CD4-positive, alpha-beta T cell treated with Interleukin-15 for 1 hour (primary cell): ENCODE measurements at regions not wholly inside any gene's neighbourhood (a gene's known extent, or its start where the extent isn't known, plus 50 kb on each side); places are given as distances from the start of the nearest gene placed in this dataset.
A peak's percentile ranks its signal among the peaks of the same experiment; 100 is the strongest.
"Not testable (repeated sequence)": the region's sequence is repeated elsewhere in the genome, so short reads cannot be mapped to it uniquely, and the experiment has no call there.

Source experiments
- DNase-seq: peaks from one replicate; pipeline ENCODE4 v3.0.0-alpha.2; 2020

- no peak for DNase-seq
These were observed 214.8 kb upstream of the KLF14 start for GRCh38 chr7:130948822-130949221.

GRCh38 chr7:130949550-130949949 lies 215.5 kb upstream of the KLF14 start:
- no peak for DNase-seq

- DNase-seq: no peak
These were observed 216.0 kb upstream of the KLF14 start for GRCh38 chr7:130950054-130950453.

- no peak for DNase-seq
These were observed 216.7 kb upstream of the KLF14 start for GRCh38 chr7:130950741-130951140.

GRCh38 chr7:130951303-130951975 lies 217.4 kb upstream of the KLF14 start:
- DNase-seq: peak; percentile 35

GRCh38 chr7:130951976-130952876 lies 218.2 kb upstream of the KLF14 start:
- DNase-seq: no peak

GRCh38 chr7:130953196-130953595 lies 219.2 kb upstream of the KLF14 start:
- DNase-seq: no peak

- DNase-seq: no peak
These were observed 221.0 kb upstream of the KLF14 start for GRCh38 chr7:130954918-130955564.

GRCh38 chr7:130955565-130955919 lies 221.5 kb upstream of the KLF14 start:
- DNase-seq: no peak

GRCh38 chr7:130956417-130957136 lies 222.6 kb upstream of the KLF14 start:
- DNase-seq: no peak

GRCh38 chr7:130957137-130957513 lies 223.1 kb upstream of the KLF14 start:
- DNase-seq: peak; percentile 55

- DNase-seq: not testable (repeated sequence)
These were observed 223.9 kb upstream of the KLF14 start for GRCh38 chr7:130957722-130958435.

- no peak for DNase-seq
These were observed 224.8 kb upstream of the KLF14 start for GRCh38 chr7:130958846-130959245.

- DNase-seq: no peak
These were observed 225.8 kb upstream of the KLF14 start for GRCh38 chr7:130959743-130960207.

- DNase-seq: peak; percentile 62
These were observed 226.4 kb upstream of the KLF14 start for GRCh38 chr7:130960208-130960988.

GRCh38 chr7:130961128-130961601 lies 227.2 kb upstream of the KLF14 start:
- DNase-seq: peak; percentile 86

- DNase-seq: no peak
These were observed 228.1 kb upstream of the KLF14 start for GRCh38 chr7:130962109-130962508.

- no peak for DNase-seq
These were observed 229.3 kb upstream of the KLF14 start for GRCh38 chr7:130963339-130963738.

- DNase-seq: no peak
These were observed 231.5 kb upstream of the KLF14 start for GRCh38 chr7:130965515-130965914.

- no peak for DNase-seq
These were observed 232.4 kb upstream of the KLF14 start for GRCh38 chr7:130966246-130967009.

GRCh38 chr7:130970196-130970595 lies 236.2 kb upstream of the KLF14 start:
- DNase-seq: no peak
